Mucosa of descending colon (tissue), 3 donors: ENCODE measurements at regions not wholly inside any gene's neighbourhood (a gene's known extent, or its start where the extent isn't known, plus 50 kb on each side); places are given as distances from the start of the nearest gene placed in this dataset.
"Not testable (repeated sequence)": the region's sequence is repeated elsewhere in the genome, so short reads cannot be mapped to it uniquely, and the experiment has no call there.

Experiments used
- ATAC-seq: fragments of 200-7000 bp; cut with Tn5 transposase; one replicate; pipeline ENCODE4 v1.9.1; 2020; ENCODE audit warnings: mild to moderate bottlenecking, moderate library complexity
- DNase-seq, 3 donors: peaks; one replicate each; pipeline ENCODE4 v3.0.0-alpha.2; 2020
- H3K36me3 ChIP-seq: fragments of 200-600 bp; one replicate; pipeline ENCODE4 v1.8.0; 2021; ENCODE audit warnings: low read depth, mild to moderate bottlenecking
- H3K4me1 ChIP-seq: fragments of 200-600 bp; one replicate; pipeline ENCODE4 v1.8.0; 2021; ENCODE audit warnings: low read depth, mild to moderate bottlenecking
- H3K4me3 ChIP-seq: fragments of 200-600 bp; one replicate; pipeline ENCODE4 v1.8.0; 2021; ENCODE audit warnings: mild to moderate bottlenecking
- H3K9me3 ChIP-seq: fragments of 200-600 bp; one replicate; pipeline ENCODE4 v1.8.0; 2021; ENCODE audit warnings: mild to moderate bottlenecking
- intact Hi-C, 2 donors: fragments of 100-400 bp; cut with DNase I in 1 of 2; cut with micrococcal nuclease in 1 of 2; formaldehyde crosslinking; loops; one replicate each; pipeline versions ENCODE4 v1.11.0 to v1.11.1; 2022; cut with DNase I, micrococcal nuclease
- TF ChIP-seq, protein P1 (sequence below): fragments of 200-600 bp; IDR thresholded peaks from one replicate; pipeline ENCODE4 v1.8.0; 2022; ENCODE audit warnings: antibody characterized with exemption, mild to moderate bottlenecking
- donor health status: DM: no; HTN: no; CAD: no; lungs with moderate emphysema.
- donor health status: DM: no; HTN: no; CAD: no.
- donor health status: DM: no; HTN: yes; CAD: no.

DNA sequence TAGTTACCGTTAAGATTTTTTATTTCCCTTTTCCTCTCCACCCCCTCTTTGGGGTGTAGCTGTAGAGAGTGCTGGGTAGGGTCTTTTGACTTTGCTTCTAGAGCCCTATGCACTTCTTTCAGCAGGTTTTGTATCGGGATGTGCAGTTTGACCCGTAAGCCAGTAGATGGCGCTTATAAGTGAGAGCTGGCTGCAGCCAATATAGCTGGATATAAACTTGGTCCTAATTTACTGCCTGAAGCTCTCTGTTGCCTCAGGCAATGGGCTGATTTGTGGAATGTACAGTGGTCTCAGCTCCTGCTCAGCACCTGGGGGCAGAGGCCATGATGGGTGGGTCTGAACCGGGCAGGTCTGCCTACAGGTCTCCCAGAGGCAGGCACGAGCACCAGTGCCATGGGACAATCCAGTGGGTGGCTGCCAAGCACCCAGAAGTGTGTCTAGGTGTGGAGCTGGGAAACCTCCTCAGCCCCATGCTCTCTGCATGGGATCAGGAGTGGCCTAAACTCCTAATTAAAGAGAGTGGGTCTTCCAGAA is 146.5 kb downstream of the SPANXN1 start:
- ATAC-seq, result no peak

DNA sequence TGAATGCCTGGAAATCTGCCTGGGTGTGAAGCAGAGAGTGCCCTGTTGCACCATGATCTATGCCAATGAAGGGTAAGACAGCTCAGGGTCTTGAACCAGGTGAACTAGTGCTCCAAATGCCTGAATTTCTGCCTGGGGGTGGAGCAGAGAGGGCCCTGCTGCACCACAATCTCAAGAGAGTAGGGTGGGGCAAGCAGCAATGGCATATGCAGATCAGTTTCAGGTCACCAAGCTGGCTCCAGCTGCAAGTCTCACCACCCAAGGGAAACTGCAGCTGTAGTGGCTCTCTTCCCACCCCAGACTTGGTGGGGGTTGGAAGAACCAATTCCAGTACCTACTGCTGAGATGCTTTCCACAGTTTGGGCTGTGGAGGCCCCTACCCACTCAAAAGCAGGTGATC is 147.0 kb downstream of the SPANXN1 start:
- intact Hi-C loops, result no loop called here
- Histone ChIP-seq H3K4me3 (no peak overlapping the region), H3K9me3 (no peaks in the 10 kb centered on the region), H3K4me1 (no peaks in the 10 kb centered on the region), H3K36me3 (no peaks in the 10 kb centered on the region)
- ATAC-seq (no peak), DNase-seq (no peak)
- TF ChIP-seq, protein P1, sequence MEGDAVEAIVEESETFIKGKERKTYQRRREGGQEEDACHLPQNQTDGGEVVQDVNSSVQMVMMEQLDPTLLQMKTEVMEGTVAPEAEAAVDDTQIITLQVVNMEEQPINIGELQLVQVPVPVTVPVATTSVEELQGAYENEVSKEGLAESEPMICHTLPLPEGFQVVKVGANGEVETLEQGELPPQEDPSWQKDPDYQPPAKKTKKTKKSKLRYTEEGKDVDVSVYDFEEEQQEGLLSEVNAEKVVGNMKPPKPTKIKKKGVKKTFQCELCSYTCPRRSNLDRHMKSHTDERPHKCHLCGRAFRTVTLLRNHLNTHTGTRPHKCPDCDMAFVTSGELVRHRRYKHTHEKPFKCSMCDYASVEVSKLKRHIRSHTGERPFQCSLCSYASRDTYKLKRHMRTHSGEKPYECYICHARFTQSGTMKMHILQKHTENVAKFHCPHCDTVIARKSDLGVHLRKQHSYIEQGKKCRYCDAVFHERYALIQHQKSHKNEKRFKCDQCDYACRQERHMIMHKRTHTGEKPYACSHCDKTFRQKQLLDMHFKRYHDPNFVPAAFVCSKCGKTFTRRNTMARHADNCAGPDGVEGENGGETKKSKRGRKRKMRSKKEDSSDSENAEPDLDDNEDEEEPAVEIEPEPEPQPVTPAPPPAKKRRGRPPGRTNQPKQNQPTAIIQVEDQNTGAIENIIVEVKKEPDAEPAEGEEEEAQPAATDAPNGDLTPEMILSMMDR, result no peak

More for the DNA sequence above, 146.5 kb downstream of the SPANXN1 start:
- TF ChIP-seq, protein P1, result no peak
- intact Hi-C loops, result no loop called here
- Histone ChIP-seq H3K4me1 (no peaks in the 10 kb centered on the region), H3K9me3 (no peaks in the 10 kb centered on the region), H3K36me3 (no peaks in the 10 kb centered on the region), H3K4me3 (no peak overlapping the region)
- DNase-seq, result peak in 1 of 3 donors; percentile 10

DNA sequence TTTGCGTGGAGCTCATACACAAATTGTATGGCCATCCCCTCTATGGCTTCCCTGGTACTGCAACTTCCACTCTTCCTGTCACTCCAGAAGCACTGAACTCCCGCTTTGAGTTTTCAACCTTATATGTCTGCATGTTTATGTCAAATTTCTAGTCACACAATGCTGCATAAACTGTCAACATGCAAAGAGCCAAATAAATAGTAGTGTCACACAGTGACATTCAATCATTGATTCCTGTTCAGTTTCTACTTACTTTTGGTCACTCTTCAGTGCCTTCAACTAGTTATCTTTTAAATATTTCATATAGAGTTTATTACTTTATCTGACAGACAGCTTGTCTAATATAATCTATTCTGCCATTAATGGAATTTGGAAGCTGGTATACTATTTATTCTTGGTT is 149.3 kb downstream of the SPANXN1 start:
- Histone ChIP-seq H3K4me1 (no peaks in the 10 kb centered on the region), H3K4me3 (no peak overlapping the region), H3K36me3 (no peaks in the 10 kb centered on the region), H3K9me3 (no peaks in the 10 kb centered on the region)
- intact Hi-C loops, result no loop called here
- TF ChIP-seq, protein P1, result no peak
- ATAC-seq, result no peak
- DNase-seq, result no peak

DNA sequence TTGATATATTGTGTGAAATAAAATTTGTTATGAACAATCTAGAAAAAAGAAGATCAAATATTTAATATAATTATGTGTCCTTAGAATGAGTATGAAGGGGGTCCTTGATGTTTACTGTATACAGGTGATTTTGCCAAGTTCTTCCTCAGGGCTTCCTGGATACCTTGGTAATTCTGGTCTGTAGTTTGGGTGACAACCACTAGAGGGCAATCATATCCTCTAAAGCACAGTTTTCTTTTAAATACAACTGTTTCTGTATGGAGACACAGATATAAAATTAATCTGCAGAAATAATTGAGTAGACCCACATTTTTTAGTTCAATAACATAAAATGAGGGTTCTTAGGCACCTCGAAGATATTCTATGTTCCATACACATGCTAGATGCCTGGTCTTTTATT is 157.7 kb downstream of the SPANXN1 start:
- DNase-seq, result peak in 1 of 3 donors; percentile 33
- TF ChIP-seq, protein P1, result peak; percentile 11
- no peak for ATAC-seq
- intact Hi-C loops, result no loop called here
- Histone ChIP-seq H3K4me1 (no peaks in the 10 kb centered on the region), H3K4me3 (no peak overlapping the region), H3K36me3 (no peaks in the 10 kb centered on the region), H3K9me3 (no peaks in the 10 kb centered on the region)

DNA sequence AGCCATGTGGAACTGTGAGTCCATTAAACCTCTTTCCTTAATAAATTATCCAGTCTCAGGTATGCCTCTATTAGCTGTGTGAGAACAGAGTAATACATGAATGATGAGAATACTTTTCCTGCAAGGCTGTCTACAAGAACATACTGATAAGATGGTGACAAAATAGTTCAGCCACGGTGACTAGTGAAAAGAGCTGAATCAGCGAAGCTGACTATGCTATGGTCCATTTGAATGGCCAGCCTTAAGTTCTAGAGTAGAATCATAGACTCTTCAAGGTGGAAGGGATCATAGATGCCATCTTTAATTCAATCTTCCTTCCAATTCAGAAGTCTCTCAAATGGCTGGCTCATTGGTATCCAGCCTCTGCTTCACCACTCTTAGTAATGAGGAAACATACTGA is 163.3 kb downstream of the SPANXN1 start:
- no peaks in the 10 kb centered on the region for H3K9me3 ChIP-seq
- no peaks in the 10 kb centered on the region for H3K4me1 ChIP-seq
- DNase-seq (no peak), ATAC-seq (no peak)
- H3K4me3 ChIP-seq, result no peak overlapping the region
- no peaks in the 10 kb centered on the region for H3K36me3 ChIP-seq
- TF ChIP-seq, protein P1, result no peak
- intact Hi-C loops, result no loop called here

DNA sequence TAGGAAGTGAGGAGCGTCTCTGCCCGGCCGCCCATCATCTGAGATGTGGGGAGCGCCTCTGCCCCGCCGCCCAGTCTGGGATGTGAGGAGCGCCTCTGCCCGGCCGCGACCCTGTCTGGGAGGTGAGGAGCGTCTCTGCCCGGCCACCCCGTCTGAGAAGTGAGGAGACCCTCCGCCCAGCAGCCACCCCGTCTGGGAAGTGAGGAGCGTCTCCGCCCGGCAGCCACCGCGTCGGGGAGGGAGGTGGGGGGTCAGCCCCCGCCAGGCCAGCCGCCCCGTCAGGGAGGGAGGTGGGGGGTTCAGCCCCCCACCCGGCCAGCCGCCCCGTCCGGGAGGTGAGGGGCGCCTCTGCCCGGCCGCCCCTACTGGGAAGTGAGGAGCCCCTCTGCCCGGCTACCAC is 188.9 kb downstream of the SPANXN1 start:
- H3K36me3 ChIP-seq, DNase-seq, ATAC-seq, H3K4me3 ChIP-seq, intact Hi-C loops, H3K4me1 ChIP-seq, H3K9me3 ChIP-seq: not testable (repeated sequence)
